Fibroblast of mammary gland (primary cell): ENCODE measurements at regions not wholly inside any gene's neighbourhood (a gene's known extent, or its start where the extent isn't known, plus 50 kb on each side); places are given as distances from the start of the nearest gene placed in this dataset.
A peak's percentile ranks its signal among the peaks of the same experiment; 100 is the strongest.

Experiments used
- DNase-seq: peaks from one replicate; pipeline ENCODE4 v3.0.0-alpha.2; 2010; ENCODE audit warnings: low read depth
- H3K4me3 ChIP-seq: 2 replicates; pipeline ENCODE4 v1.5.1; 2011; ENCODE audit warnings: low read depth, mild to moderate bottlenecking, low read length, moderate library complexity; ENCODE audit not compliant: control insufficient read depth
- CTCF ChIP-seq: conservative IDR thresholded peaks from 2 replicates; pipeline ENCODE4 v1.5.1; 2011; ENCODE audit warnings: low read depth, low read length, inconsistent platforms; ENCODE audit not compliant: control insufficient read depth, insufficient read depth

DNA sequence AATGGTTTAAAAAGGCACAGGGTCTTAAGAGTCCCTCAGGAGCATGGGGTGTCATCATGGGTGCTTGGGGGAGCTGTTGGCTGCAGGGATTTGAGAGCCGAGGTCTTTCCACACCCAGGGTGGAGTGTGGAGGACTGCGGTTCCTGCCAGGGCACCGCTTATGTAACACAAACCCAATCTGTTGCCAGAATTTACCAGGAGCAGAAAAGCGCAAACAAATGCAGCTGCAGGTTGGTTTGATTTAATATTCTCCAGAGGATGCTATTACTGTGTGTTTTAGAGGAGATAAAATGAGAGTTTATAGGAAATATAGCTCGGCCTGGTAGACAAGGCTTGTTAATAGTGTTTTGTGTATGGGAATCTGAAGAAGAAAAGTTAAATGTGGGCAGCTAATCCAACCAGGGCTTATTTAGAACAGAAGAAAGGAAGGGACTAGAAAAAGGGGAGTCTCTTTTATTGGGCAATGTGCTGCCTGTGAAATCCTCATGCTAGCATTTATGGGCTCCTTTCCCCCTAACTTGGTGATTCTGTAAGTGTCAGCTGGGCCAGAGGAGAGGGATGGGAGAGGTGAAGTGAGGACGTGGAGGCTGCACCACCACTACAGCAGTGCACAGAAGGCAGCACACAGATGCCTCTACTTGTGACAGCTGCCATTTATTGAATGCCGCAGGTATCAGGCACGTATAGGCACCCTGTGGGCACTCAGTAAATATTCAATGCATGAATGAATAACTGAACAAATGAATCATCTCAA, 174.7 kb downstream of the KATNIP start:
- no peak for TF ChIP-seq CTCF
- H3K4me3 ChIP-seq = no peak overlapping the region
- DNase-seq = no peak

DNA sequence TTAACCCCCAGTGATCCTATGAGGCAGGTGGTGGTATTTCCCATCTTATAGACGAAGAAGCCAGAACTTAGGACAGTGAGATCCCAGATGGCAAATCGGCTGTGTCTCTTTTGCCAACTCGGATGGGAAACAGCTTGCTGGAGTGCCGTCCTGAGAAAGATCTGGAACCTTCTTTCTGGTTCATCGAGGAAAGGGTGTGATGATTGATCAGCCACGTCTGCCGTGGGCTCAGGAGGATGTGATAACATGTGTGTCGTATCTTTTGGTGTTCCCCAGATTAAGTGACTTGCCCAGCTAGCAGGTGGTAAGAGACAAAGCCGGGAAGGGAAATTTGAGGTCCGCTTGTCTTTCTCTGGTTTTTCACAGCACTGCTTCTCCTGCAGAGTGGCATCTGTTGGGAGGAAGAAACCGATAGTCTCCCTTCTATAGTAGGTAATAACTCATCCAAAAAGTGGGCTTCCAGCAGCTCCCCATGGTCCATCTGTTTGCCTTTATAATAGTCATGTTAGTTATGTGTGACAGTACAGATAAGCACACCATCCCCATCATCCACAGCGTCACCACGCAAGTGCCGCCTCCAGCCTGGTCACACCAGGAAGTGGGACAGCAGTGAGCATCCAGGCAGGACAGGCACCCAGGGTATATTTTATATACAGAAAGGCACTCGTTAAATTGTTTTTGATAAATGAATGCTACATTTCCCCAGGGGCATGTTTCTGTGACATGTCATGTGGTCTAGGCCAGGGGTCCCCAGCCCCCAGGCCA, 175.5 kb downstream of the KATNIP start:
- H3K4me3 ChIP-seq = no peak overlapping the region
- no peak for DNase-seq
- TF ChIP-seq CTCF = no peak

GRCh38 chr16:27726621-27727261, 176.8 kb downstream of the KATNIP start:
- TF ChIP-seq CTCF = no peak
- no peak overlapping the region for H3K4me3 ChIP-seq
- peak; percentile 89 for DNase-seq

GRCh38 chr16:27727941-27728340, 178.0 kb downstream of the KATNIP start:
- DNase-seq = no peak
- no peak for TF ChIP-seq CTCF
- no peak overlapping the region for H3K4me3 ChIP-seq

DNA sequence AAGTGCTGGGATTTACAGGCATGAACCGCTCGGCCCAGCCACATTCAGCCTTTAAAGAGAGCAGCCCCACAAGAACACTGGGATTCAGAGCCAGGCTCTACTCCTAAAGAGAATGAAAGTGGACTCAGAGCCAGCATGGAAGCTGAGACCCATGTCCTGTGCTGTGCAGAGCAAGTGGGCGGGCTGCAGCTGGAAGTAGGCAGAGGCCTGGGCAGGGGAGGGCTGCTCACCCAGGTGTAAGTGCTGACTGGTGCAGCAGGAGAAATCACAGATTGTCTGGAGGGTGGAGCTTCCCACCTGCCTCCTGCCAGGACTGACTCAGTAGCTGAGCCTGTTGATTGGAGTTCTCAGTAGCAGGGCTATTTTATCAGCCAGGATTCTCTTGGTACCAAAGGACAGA, 178.7 kb downstream of the KATNIP start:
- DNase-seq = no peak
- TF ChIP-seq CTCF = no peak
- no peak overlapping the region for H3K4me3 ChIP-seq

- TF ChIP-seq CTCF = no peak
- DNase-seq = peak; percentile 38
- H3K4me3 ChIP-seq = no peak overlapping the region
These were observed 179.8 kb downstream of the KATNIP start for GRCh38 chr16:27729516-27730304.
